ENCODE measurements at regions not wholly inside any gene's neighbourhood (a gene's known extent, or its start where the extent isn't known, plus 50 kb on each side); places are given as distances from the start of the nearest gene placed in this dataset.

DNA sequence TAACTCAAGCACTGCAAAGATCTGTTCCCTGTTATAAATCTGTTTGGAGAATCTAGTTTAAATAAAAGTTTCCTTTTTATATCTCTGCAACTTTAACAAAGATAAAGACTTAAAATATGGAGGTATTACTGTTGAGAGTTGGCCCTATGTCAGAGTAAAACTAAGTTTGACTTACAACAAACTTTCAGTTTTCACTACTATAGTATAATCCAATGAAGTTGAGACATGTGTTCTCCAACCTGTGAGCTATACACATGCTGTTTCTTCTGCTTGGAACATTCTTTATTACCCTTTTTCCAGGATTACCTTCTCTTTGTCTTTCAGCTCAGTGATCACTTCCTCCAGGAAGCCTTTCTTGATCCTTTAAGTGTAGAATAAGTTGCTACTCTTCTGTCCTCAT is 1109.3 kb downstream of the MAT2B start:
- Histone ChIP-seq H3K27me3 (ENCODE audit: control insufficient read depth, insufficient read depth, low read length) (no peaks in the 10 kb centered on the region), H3K27ac (ENCODE audit: low read length) (no peak overlapping the region), H3K9me3 (ENCODE audit: control insufficient read depth, insufficient read depth, low read length) (no peaks in the 10 kb centered on the region), H3K36me3 (ENCODE audit: control insufficient read depth, insufficient read depth, low read length) (no peaks in the 10 kb centered on the region), H3K4me1 (ENCODE audit: control insufficient read depth, insufficient read depth, low read length) (no peaks in the 10 kb centered on the region), H3K4me3 (ENCODE audit: low read length) (no peak overlapping the region)
- TF ChIP-seq, protein P1, sequence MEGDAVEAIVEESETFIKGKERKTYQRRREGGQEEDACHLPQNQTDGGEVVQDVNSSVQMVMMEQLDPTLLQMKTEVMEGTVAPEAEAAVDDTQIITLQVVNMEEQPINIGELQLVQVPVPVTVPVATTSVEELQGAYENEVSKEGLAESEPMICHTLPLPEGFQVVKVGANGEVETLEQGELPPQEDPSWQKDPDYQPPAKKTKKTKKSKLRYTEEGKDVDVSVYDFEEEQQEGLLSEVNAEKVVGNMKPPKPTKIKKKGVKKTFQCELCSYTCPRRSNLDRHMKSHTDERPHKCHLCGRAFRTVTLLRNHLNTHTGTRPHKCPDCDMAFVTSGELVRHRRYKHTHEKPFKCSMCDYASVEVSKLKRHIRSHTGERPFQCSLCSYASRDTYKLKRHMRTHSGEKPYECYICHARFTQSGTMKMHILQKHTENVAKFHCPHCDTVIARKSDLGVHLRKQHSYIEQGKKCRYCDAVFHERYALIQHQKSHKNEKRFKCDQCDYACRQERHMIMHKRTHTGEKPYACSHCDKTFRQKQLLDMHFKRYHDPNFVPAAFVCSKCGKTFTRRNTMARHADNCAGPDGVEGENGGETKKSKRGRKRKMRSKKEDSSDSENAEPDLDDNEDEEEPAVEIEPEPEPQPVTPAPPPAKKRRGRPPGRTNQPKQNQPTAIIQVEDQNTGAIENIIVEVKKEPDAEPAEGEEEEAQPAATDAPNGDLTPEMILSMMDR (IDR thresholded peaks at IDR 0.05) = no peak
- no peak for DNase-seq
- H3K27me3 Mint-ChIP-seq (ENCODE audit: low read depth in 2 of 2) = no peaks in the 10 kb centered on the region
- peaks cover 7% of the 10 kb centered on the region in 2 donors for H3K9me3 Mint-ChIP-seq
- ATAC-seq = no peak
- H3K27ac Mint-ChIP-seq = no peak overlapping the region
- intact Hi-C loops (cut with micrococcal nuclease) = no loop called here
- H3K36me3 Mint-ChIP-seq = no peaks in the 10 kb centered on the region
- no peaks in the 10 kb centered on the region for H3K4me1 Mint-ChIP-seq
- H3K4me3 Mint-ChIP-seq = no peak overlapping the region

DNA sequence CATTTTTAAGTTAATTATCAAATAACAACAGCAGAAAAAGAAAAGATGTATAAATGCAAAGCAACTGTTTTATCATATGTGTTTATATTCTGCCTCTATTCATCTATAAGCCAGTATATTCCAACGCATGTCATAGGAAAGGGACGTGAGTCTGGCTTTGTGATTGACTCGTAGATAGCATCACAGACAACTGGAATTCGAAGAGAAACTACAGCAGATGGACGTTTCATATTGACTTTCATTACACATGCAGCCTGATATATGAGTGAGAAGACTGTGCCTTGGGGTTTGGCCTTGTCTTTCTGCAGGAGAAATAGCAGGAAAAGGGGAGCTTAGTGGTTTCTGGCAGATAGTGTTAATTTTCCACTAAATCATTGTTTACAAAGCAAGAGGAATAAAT is 1111.9 kb downstream of the MAT2B start:
- Mint-ChIP-seq H3K36me3 (no peaks in the 10 kb centered on the region), H3K9me3 (peaks cover 9 to 13% of the 10 kb centered on the region in 2 donors), H3K27me3 (ENCODE audit: low read depth in 2 of 2) (no peaks in the 10 kb centered on the region), H3K4me3 (no peak overlapping the region), H3K4me1 (no peaks in the 10 kb centered on the region), H3K27ac (no peak overlapping the region)
- TF ChIP-seq, protein P1 (IDR thresholded peaks at IDR 0.05) = no peak
- ATAC-seq = no peak
- no peak for DNase-seq
- Histone ChIP-seq H3K4me1 (ENCODE audit: control insufficient read depth, insufficient read depth, low read length) (no peaks in the 10 kb centered on the region), H3K27ac (ENCODE audit: low read length) (no peak overlapping the region), H3K9me3 (ENCODE audit: control insufficient read depth, insufficient read depth, low read length) (no peaks in the 10 kb centered on the region), H3K36me3 (ENCODE audit: control insufficient read depth, insufficient read depth, low read length) (no peaks in the 10 kb centered on the region), H3K27me3 (ENCODE audit: control insufficient read depth, insufficient read depth, low read length) (no peaks in the 10 kb centered on the region), H3K4me3 (ENCODE audit: low read length) (no peak overlapping the region)
- 76% methylated on average over 5 of the region's 5 CpGs for WGBS (ENCODE audit: insufficient coverage)
- intact Hi-C loops (cut with micrococcal nuclease) = no loop called here

DNA sequence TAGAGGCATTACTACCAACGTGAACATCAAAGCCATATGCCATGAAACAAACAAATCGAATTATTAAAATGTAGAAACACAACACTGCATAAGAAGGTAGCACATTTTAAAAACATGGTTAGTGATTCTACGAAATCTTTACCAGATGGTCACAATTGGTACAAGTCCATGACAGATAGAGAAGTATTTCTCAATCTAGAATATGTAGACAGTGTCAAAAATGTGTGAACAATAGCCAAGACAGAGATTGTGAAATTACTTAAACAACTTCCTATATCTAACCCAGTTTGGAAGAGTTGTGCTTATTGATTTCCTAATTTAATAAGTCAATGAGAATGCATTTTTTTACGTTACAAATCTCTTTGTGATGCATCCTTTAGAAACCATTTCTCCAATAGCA is 1121.6 kb downstream of the MAT2B start:
- Mint-ChIP-seq H3K36me3 (no peaks in the 10 kb centered on the region), H3K4me1 (no peaks in the 10 kb centered on the region), H3K4me3 (no peak overlapping the region), H3K27me3 (ENCODE audit: low read depth in 2 of 2) (no peaks in the 10 kb centered on the region), H3K9me3 (peaks cover 10 to 11% of the 10 kb centered on the region in 2 donors), H3K27ac (no peak overlapping the region)
- no peak for DNase-seq
- intact Hi-C loops (cut with micrococcal nuclease) = no loop called here
- ATAC-seq = no peak
- no peaks in the 10 kb centered on the region for H3K9me3 ChIP-seq (ENCODE audit: control insufficient read depth, insufficient read depth, low read length)
- no peak overlapping the region for H3K27ac ChIP-seq (ENCODE audit: low read length)
- WGBS (ENCODE audit: insufficient coverage) = 60% methylated on average over 1 of the region's 4 CpGs
- H3K36me3 ChIP-seq (ENCODE audit: control insufficient read depth, insufficient read depth, low read length) = no peaks in the 10 kb centered on the region
- no peak overlapping the region for H3K4me3 ChIP-seq (ENCODE audit: low read length)
- H3K4me1 ChIP-seq (ENCODE audit: control insufficient read depth, insufficient read depth, low read length) = no peaks in the 10 kb centered on the region
- no peaks in the 10 kb centered on the region for H3K27me3 ChIP-seq (ENCODE audit: control insufficient read depth, insufficient read depth, low read length)
- TF ChIP-seq, protein P1 (IDR thresholded peaks at IDR 0.05) = no peak

DNA sequence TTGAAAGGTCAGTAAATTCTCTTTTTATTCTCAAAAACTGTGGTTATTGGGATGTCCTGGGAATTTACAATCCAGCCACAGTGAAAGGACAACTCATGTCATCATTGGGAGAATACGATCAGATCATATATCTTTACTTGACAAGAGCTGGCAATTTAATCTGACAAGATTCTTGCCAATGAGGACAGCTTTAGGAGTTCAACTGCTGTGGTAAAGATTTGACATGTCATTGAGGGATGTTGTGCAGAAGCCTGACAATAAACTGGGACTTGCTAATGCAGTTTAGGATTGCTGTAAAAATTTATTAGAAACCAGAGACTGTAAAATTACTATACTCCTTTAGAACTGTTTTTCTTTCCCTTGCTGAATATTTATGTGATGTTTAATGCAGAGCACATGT is 1131.0 kb downstream of the MAT2B start:
- H3K4me3 Mint-ChIP-seq = no peak overlapping the region
- no peaks in the 10 kb centered on the region for H3K27me3 Mint-ChIP-seq (ENCODE audit: low read depth in 2 of 2)
- Histone ChIP-seq H3K36me3 (ENCODE audit: control insufficient read depth, insufficient read depth, low read length) (no peaks in the 10 kb centered on the region), H3K27ac (ENCODE audit: low read length) (no peak overlapping the region), H3K27me3 (ENCODE audit: control insufficient read depth, insufficient read depth, low read length) (no peaks in the 10 kb centered on the region), H3K9me3 (ENCODE audit: control insufficient read depth, insufficient read depth, low read length) (no peaks in the 10 kb centered on the region), H3K4me1 (ENCODE audit: control insufficient read depth, insufficient read depth, low read length) (no peaks in the 10 kb centered on the region), H3K4me3 (ENCODE audit: low read length) (no peak overlapping the region)
- H3K27ac Mint-ChIP-seq = no peak overlapping the region
- peaks cover 0 to 2% of the 10 kb centered on the region in 2 donors for H3K9me3 Mint-ChIP-seq
- H3K4me1 Mint-ChIP-seq = no peaks in the 10 kb centered on the region
- TF ChIP-seq, protein P1 (IDR thresholded peaks at IDR 0.05) = no peak
- no peak for ATAC-seq
- H3K36me3 Mint-ChIP-seq = no peaks in the 10 kb centered on the region
- intact Hi-C loops (cut with micrococcal nuclease) = no loop called here
- no peak for DNase-seq
- 71% methylated on average over 1 of the region's 1 CpG for WGBS (ENCODE audit: insufficient coverage)

Measured in natural killer cell (primary cell).